Prostate gland (tissue), 2 donors: ENCODE measurements at regions not wholly inside any gene's neighbourhood (a gene's known extent, or its start where the extent isn't known, plus 50 kb on each side); places are given as distances from the start of the nearest gene placed in this dataset.

ENCODE experiments used
- CTCF ChIP-seq, 4 experiments: fragments of 200-600 bp in 2 of 4; fragments of 450-650 bp in 2 of 4; sonication (generic) in 2 of 4; IDR thresholded peaks; 1 replicate in 3 of 4; 2 replicates in 1 of 4; pipeline ENCODE4 v1.5.1; 2016 to 2019; ENCODE audit warnings: antibody characterized with exemption in 4 of 4, mild to moderate bottlenecking in 2 of 4, moderate library complexity in 2 of 4
- POLR2A ChIP-seq: fragments of 450-650 bp; IDR thresholded peaks from one replicate; pipeline ENCODE4 v1.6.1; 2016; ENCODE audit warnings: antibody characterized with exemption, mild to moderate bottlenecking

- TF ChIP-seq CTCF (IDR thresholded peaks at IDR 0.05), result no peak
- TF ChIP-seq POLR2A, result no peak
Measured at GRCh38 chr1:168879896-168880734, 151.1 kb upstream of the DPT start.
